CD8-positive, alpha-beta memory T cell (primary cell): ENCODE measurements at regions not wholly inside any gene's neighbourhood (a gene's known extent, or its start where the extent isn't known, plus 50 kb on each side); places are given as distances from the start of the nearest gene placed in this dataset.
"Not testable (repeated sequence)": the region's sequence is repeated elsewhere in the genome, so short reads cannot be mapped to it uniquely, and the experiment has no call there.

ENCODE experiments used
- CTCF ChIA-PET: fragments of 350-600 bp; sonication (Branson Sonifier 250); formaldehyde crosslinking; loops from one replicate; lab custom pipeline; 2021; ENCODE audit warnings: antibody characterized with exemption; lab: Charles Lee
- POLR2A ChIA-PET: fragments of 350-600 bp; sonication (Branson Sonifier 250); formaldehyde crosslinking; loops from one replicate; lab custom pipeline; 2021; ENCODE audit warnings: antibody characterized with exemption; lab: Charles Lee
- DNase-seq, 5 donors: peaks; one replicate each; pipeline versions ENCODE4 v3.0.0 to v3.0.0-alpha.2; 2020 to 2022; ENCODE audit warnings: mixed read lengths in 1 of 5
- H3K27ac ChIP-seq: one replicate; pipeline ENCODE4 v1.7.0; 2013; ENCODE audit warnings: low read depth, mild to moderate bottlenecking, low read length, moderate library complexity
- H3K27me3 ChIP-seq: 2 replicates; pipeline ENCODE4 v1.7.0; 2013; ENCODE audit warnings: low read length, mild to moderate bottlenecking; ENCODE audit not compliant: insufficient read depth, poor library complexity, severe bottlenecking
- H3K36me3 ChIP-seq: 2 replicates; pipeline ENCODE4 v1.7.0; 2013; ENCODE audit warnings: mild to moderate bottlenecking, low read length, moderate library complexity; ENCODE audit not compliant: insufficient read depth
- H3K4me1 ChIP-seq: 2 replicates; pipeline ENCODE4 v1.7.0; 2013; ENCODE audit warnings: mild to moderate bottlenecking, low read length, moderate library complexity; ENCODE audit not compliant: insufficient read depth
- H3K4me3 ChIP-seq: 2 replicates; pipeline ENCODE4 v1.7.0; 2013; ENCODE audit warnings: mild to moderate bottlenecking, low read length
- H3K9me3 ChIP-seq: 2 replicates; pipeline ENCODE4 v1.7.0; 2013; ENCODE audit warnings: mild to moderate bottlenecking, low read length
- H3K27ac Mint-ChIP-seq, 8 donors: one replicate each; pipeline ENCODE4 v1.8.0; 2020 to 2021; ENCODE audit warnings: mixed read lengths in 8 of 8, mild to moderate bottlenecking in 6 of 8, inconsistent platforms in 3 of 8, moderate library complexity in 3 of 8
- H3K27me3 Mint-ChIP-seq, 2 donors: one replicate each; pipeline ENCODE4 v1.8.0; 2020 to 2021; ENCODE audit warnings: mixed read lengths in 2 of 2, mild to moderate bottlenecking in 1 of 2, moderate library complexity in 1 of 2
- H3K36me3 Mint-ChIP-seq, 3 donors: one replicate each; pipeline ENCODE4 v1.8.0; 2020 to 2021; ENCODE audit warnings: mixed read lengths in 3 of 3, inconsistent platforms in 1 of 3, mild to moderate bottlenecking in 1 of 3
- H3K4me1 Mint-ChIP-seq, 3 donors: one replicate each; pipeline ENCODE4 v1.8.0; 2020 to 2021; ENCODE audit warnings: mixed read lengths in 3 of 3, inconsistent platforms in 1 of 3, mild to moderate bottlenecking in 1 of 3
- H3K4me3 Mint-ChIP-seq, 7 donors: one replicate each; pipeline ENCODE4 v1.8.0; 2020 to 2021; ENCODE audit warnings: mixed read lengths in 7 of 7, mild to moderate bottlenecking in 6 of 7, moderate library complexity in 4 of 7, inconsistent platforms in 2 of 7
- H3K9me3 Mint-ChIP-seq, 5 donors: one replicate each; pipeline ENCODE4 v1.8.0; 2020 to 2022; ENCODE audit warnings: mixed read lengths in 5 of 5, mild to moderate bottlenecking in 3 of 5, moderate library complexity in 2 of 5, inconsistent platforms in 1 of 5

DNA sequence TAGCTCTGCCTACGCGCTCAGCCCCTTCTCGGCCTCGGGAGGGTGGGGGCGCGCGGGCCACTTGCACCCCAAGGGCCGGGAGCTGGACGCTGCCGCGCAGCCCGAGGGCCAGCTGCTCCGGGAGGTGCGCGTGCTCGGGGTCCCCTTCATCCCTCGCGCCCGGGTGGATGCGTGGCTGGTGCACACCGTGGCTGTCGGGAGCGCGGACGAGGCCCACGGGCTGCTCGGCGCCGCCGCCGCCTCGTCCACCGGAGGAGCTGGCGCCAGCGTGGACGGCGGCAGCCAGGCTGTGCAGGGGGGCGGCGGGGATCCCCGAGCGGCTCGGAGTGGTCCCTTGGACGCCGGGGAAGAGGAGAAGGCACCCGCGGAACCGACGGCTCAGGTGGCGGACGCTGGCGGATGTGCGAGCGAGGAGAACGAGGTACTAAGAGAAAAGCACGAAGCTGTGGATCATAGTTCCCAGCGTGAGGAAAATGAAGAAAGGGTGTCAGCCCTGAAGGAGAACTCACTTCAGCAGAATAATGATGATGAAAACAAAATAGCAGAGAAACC is 69.8 kb downstream of the PMAIP1 start:
- H3K27me3 ChIP-seq, H3K4me1 Mint-ChIP-seq, H3K4me1 ChIP-seq, H3K4me3 Mint-ChIP-seq, H3K36me3 ChIP-seq, DNase-seq, H3K4me3 ChIP-seq, H3K9me3 Mint-ChIP-seq, H3K36me3 Mint-ChIP-seq, CTCF ChIA-PET, H3K27ac Mint-ChIP-seq, H3K27ac ChIP-seq, POLR2A ChIA-PET, H3K9me3 ChIP-seq: not testable (repeated sequence)
- H3K27me3 Mint-ChIP-seq: peaks cover 1 to 20% of the 10 kb centered on the region in 2 donors

DNA sequence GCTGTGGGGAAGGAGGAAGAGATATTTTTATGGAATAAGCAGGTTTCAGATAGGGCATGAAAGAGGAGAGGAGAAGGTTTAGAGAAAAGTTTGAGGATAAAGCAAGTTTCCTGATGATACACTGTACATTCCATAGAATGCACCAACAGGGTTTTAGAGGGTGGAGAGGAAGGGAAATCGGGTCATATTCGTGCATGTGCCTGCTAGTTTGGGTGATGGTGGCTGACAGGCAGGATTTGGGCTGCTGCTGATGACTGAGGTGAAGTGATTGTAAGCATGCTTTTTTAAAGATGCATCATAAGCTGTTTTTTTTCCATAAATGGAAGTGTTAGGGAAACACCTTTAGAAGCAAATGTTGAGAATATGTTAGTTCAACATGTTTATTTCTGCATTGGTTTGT is 68.8 kb downstream of the PMAIP1 start:
- CTCF ChIA-PET: no interaction called here
- H3K4me1 ChIP-seq: no peaks in the 10 kb centered on the region

DNA sequence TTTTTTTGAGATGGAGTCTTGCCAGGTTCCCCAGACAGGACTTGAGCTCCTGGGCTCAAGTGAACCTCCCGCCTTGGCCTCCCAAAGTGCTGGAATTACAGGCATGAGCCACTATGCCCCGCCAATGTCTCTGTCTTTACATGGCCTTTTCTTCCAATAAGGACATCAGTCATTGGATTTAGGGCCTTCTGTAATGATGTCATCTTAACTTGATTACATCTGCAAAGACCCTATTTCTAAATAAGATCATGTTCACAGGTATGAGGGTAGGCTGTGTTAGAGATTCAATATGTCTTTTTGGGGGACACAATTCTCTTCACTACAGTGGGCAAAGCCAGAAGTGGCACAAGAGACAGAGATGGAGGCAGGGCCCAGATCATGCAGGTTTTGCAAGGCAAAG is 68.1 kb downstream of the PMAIP1 start:
- Histone ChIP-seq H3K9me3 (no peaks in the 10 kb centered on the region), H3K27ac (no peak overlapping the region), H3K4me1 (no peaks in the 10 kb centered on the region), H3K27me3 (no peaks in the 10 kb centered on the region), H3K4me3 (no peak overlapping the region), H3K36me3 (no peaks in the 10 kb centered on the region)
- Mint-ChIP-seq H3K4me1 (peaks cover 8% of the 10 kb centered on the region in 3 donors), H3K27ac (no peak overlapping the region), H3K27me3 (peaks cover 1 to 26% of the 10 kb centered on the region in 2 donors), H3K36me3 (no peaks in the 10 kb centered on the region), H3K9me3 (no peaks in the 10 kb centered on the region), H3K4me3 (no peak overlapping the region)
- no peak for DNase-seq
- CTCF ChIA-PET: no interaction called here
- POLR2A ChIA-PET: no interaction called here

More for the DNA sequence above, 68.8 kb downstream of the PMAIP1 start:
- H3K4me1 Mint-ChIP-seq: peaks cover 8% of the 10 kb centered on the region in 3 donors
- Histone ChIP-seq H3K27ac (no peak overlapping the region), H3K9me3 (no peaks in the 10 kb centered on the region), H3K27me3 (no peaks in the 10 kb centered on the region), H3K4me3 (no peak overlapping the region), H3K36me3 (no peaks in the 10 kb centered on the region)
- peak overlapping the region in 1 of 8 donors; percentile 0 for H3K27ac Mint-ChIP-seq
- POLR2A ChIA-PET: no interaction called here
- H3K36me3 Mint-ChIP-seq: no peaks in the 10 kb centered on the region
- no peak overlapping the region for H3K4me3 Mint-ChIP-seq
- H3K9me3 Mint-ChIP-seq: no peaks in the 10 kb centered on the region
- DNase-seq: no peak
- H3K27me3 Mint-ChIP-seq: peaks cover 1 to 20% of the 10 kb centered on the region in 2 donors

DNA sequence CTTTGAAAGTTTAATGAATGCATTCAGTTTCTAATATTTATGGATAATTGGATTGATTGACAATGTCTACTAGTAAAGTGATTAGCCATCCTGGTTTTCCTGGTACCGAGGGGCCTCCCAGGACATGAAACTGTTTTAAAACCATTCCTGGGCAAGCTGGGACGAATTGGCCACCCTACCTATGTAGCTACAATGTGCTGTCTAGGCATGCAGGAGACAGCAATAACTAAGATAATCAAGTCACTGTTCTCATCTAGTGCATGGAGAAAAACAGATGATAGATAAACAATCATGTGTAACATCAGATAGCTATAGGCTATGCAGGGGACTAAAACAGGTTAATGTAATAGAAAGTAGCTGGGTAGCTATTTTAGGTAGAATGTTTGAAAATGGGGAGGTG is 67.1 kb downstream of the PMAIP1 start:
- H3K9me3 ChIP-seq: no peaks in the 10 kb centered on the region
- H3K27me3 ChIP-seq: no peaks in the 10 kb centered on the region
- no peaks in the 10 kb centered on the region for H3K4me1 ChIP-seq
- H3K27ac Mint-ChIP-seq: no peak overlapping the region
- DNase-seq: no peak
- peaks cover 8% of the 10 kb centered on the region in 3 donors for H3K4me1 Mint-ChIP-seq
- POLR2A ChIA-PET: no interaction called here
- no peak overlapping the region for H3K27ac ChIP-seq
- no peak overlapping the region for H3K4me3 Mint-ChIP-seq
- no peak overlapping the region for H3K4me3 ChIP-seq
- H3K36me3 ChIP-seq: no peaks in the 10 kb centered on the region
- no peaks in the 10 kb centered on the region for H3K9me3 Mint-ChIP-seq
- H3K36me3 Mint-ChIP-seq: no peaks in the 10 kb centered on the region
- H3K27me3 Mint-ChIP-seq: peaks cover 2 to 26% of the 10 kb centered on the region in 2 donors
- CTCF ChIA-PET: no interaction called here

DNA sequence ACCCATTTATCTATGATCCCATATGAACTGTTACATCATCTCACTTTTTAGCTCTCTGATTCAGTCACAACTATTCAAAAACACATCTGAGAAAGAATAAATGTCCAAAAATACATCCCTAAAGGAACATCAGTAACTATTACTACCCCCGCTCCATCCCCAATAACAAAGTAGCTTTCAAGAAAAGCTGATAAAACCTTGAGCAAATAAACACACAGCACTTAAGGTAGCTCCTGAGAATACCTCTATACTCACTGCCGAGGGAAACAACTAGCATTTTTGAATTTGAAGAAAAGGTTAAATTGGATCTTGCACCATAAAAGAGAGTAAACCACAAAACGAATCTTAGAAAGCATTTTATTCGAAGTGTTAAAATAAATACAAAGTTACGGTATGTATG is 63.4 kb downstream of the PMAIP1 start:
- Mint-ChIP-seq H3K4me3 (no peak overlapping the region), H3K4me1 (peaks cover 0 to 4% (median 0%) of the 10 kb centered on the region in 3 donors), H3K27me3 (peaks cover 2 to 22% of the 10 kb centered on the region in 2 donors), H3K27ac (peak overlapping the region in 1 of 8 donors; percentile 58), H3K9me3 (no peaks in the 10 kb centered on the region), H3K36me3 (no peaks in the 10 kb centered on the region)
- Histone ChIP-seq H3K27me3 (no peaks in the 10 kb centered on the region), H3K4me1 (no peaks in the 10 kb centered on the region), H3K27ac (no peak overlapping the region), H3K36me3 (no peaks in the 10 kb centered on the region), H3K9me3 (no peaks in the 10 kb centered on the region), H3K4me3 (no peak overlapping the region)
- no peak for DNase-seq
- ChIA-PET CTCF (no interaction called here), POLR2A (no interaction called here)

DNA sequence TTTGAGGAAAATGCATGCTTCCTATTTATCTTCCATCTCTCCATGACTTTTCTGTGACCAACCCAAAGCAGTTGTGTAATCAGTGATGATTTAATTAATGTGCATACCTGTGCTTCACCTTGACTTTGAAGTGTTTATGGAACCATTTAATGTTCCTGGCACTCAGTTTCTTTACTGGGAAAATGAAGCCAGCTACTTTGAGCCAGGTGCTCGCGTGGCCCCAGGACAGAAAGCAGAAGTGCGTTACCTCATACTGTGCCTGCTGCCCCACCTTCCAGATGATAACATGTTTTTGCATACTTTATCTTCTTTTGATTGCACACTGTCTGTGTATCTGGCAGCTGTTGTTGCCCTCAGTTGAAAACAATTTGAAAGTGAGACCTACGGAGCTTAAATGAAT is 61.3 kb downstream of the PMAIP1 start:
- Mint-ChIP-seq H3K27ac (no peak overlapping the region), H3K9me3 (no peaks in the 10 kb centered on the region), H3K27me3 (peaks cover 2 to 10% of the 10 kb centered on the region in 2 donors), H3K4me3 (no peak overlapping the region), H3K4me1 (peaks cover 0 to 4% (median 0%) of the 10 kb centered on the region in 3 donors), H3K36me3 (no peaks in the 10 kb centered on the region)
- H3K36me3 ChIP-seq: no peaks in the 10 kb centered on the region
- H3K4me1 ChIP-seq: no peaks in the 10 kb centered on the region
- no peaks in the 10 kb centered on the region for H3K9me3 ChIP-seq
- no peak overlapping the region for H3K27ac ChIP-seq
- ChIA-PET POLR2A (no interaction called here), CTCF (interaction anchor here (1.1 kb wide), 1 partner anchor 27 kb away, joined by 3 read pairs; no protein-coding TSS in a partner anchor)
- no peaks in the 10 kb centered on the region for H3K27me3 ChIP-seq
- DNase-seq: no peak
- no peak overlapping the region for H3K4me3 ChIP-seq

DNA sequence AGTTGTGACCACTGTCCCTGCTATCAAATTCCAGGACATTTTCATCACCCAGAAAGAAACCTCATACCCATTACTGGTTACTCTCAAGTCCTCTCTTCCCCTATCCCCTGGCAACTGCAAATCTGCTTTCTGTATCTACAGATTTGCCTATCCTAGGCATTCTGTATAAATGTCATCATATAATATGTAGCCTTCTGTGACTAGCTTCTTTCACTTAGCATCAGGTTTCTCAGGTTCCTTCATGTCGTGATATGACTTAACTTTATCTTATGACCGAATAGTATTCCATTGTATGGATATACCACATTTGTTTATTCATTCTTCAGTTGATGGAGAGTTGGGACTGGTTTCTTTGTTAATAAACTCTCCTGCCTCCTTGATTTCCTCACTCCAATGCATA is 60.5 kb downstream of the PMAIP1 start:
- H3K4me3 Mint-ChIP-seq: no peak overlapping the region
- ChIA-PET POLR2A (no interaction called here), CTCF (no interaction called here)
- DNase-seq: no peak
- no peak overlapping the region for H3K27ac ChIP-seq
- no peaks in the 10 kb centered on the region for H3K27me3 ChIP-seq
- H3K36me3 ChIP-seq: no peaks in the 10 kb centered on the region
- peaks cover 2 to 10% of the 10 kb centered on the region in 2 donors for H3K27me3 Mint-ChIP-seq
- H3K9me3 Mint-ChIP-seq: no peaks in the 10 kb centered on the region
- peaks cover 0 to 4% (median 0%) of the 10 kb centered on the region in 3 donors for H3K4me1 Mint-ChIP-seq
- no peaks in the 10 kb centered on the region for H3K4me1 ChIP-seq
- no peak overlapping the region for H3K4me3 ChIP-seq
- H3K9me3 ChIP-seq: no peaks in the 10 kb centered on the region
- no peaks in the 10 kb centered on the region for H3K36me3 Mint-ChIP-seq
- peak overlapping the region in 1 of 8 donors; percentile 3 for H3K27ac Mint-ChIP-seq

DNA sequence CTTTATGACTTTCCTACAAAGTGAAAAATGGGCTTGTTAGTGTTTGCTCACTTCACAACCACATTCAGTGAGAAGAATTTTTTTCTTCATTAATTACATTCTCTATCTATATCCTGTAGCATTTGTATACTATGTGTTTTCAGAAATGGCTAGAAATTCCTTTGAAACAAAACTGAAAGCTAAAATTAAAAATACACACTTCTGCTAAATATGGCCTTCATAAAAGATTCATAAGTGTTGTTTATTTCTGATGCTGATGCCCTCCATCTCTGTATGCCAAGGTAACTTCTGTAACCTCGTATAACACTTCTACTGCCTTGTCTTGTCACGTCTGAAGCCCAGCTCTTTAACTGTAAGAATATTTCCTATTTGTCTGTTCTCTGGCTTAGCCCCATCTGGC is 59.8 kb downstream of the PMAIP1 start:
- no peak overlapping the region for H3K27ac ChIP-seq
- no peaks in the 10 kb centered on the region for H3K27me3 ChIP-seq
- ChIA-PET CTCF (no interaction called here), POLR2A (no interaction called here)
- Mint-ChIP-seq H3K9me3 (no peaks in the 10 kb centered on the region), H3K4me1 (peaks cover 0 to 8% (median 2%) of the 10 kb centered on the region in 3 donors), H3K4me3 (no peak overlapping the region), H3K27ac (no peak overlapping the region), H3K36me3 (no peaks in the 10 kb centered on the region), H3K27me3 (peaks cover 2 to 6% of the 10 kb centered on the region in 2 donors)
- no peaks in the 10 kb centered on the region for H3K9me3 ChIP-seq
- DNase-seq: no peak
- H3K36me3 ChIP-seq: no peaks in the 10 kb centered on the region
- no peaks in the 10 kb centered on the region for H3K4me1 ChIP-seq
- H3K4me3 ChIP-seq: no peak overlapping the region
